Psoas muscle (tissue), 7 donors: ENCODE measurements at regions not wholly inside any gene's neighbourhood (a gene's known extent, or its start where the extent isn't known, plus 50 kb on each side); places are given as distances from the start of the nearest gene placed in this dataset.

Experiments
- ATAC-seq, 4 donors: fragments of 200-7000 bp; cut with Tn5 transposase; one replicate each; pipeline ENCODE4 v1.9.1; 2020; ENCODE audit warnings: moderate library complexity in 3 of 4, mild to moderate bottlenecking in 2 of 4
- DNase-seq, 2 donors: peaks; one replicate each; pipeline ENCODE4 v3.0.0-alpha.2; 2020
- H3K27ac ChIP-seq: fragments of 200-600 bp; one replicate; pipeline ENCODE4 v1.8.0; 2022
- H3K27me3 ChIP-seq, 3 donors: fragments of 200-600 bp in 1 of 3; one replicate each; pipeline versions ENCODE4 v1.6.1 to v1.8.0; 2013 to 2022; ENCODE audit warnings: low read length in 2 of 3, mild to moderate bottlenecking in 2 of 3, moderate library complexity in 1 of 3; ENCODE audit not compliant: insufficient read depth in 3 of 3
- H3K36me3 ChIP-seq, 2 donors: fragments of 200-600 bp in 1 of 2; one replicate each; pipeline versions ENCODE4 v1.6.1 to v1.8.0; 2013 to 2022; ENCODE audit warnings: low read depth in 1 of 2, mild to moderate bottlenecking in 1 of 2, moderate library complexity in 1 of 2; ENCODE audit not compliant: insufficient read depth in 1 of 2
- H3K4me1 ChIP-seq: fragments of 200-600 bp; one replicate; pipeline ENCODE4 v1.8.0; 2022
- H3K4me3 ChIP-seq: fragments of 200-600 bp; one replicate; pipeline ENCODE4 v1.8.0; 2022; ENCODE audit warnings: mild to moderate bottlenecking
- H3K9me3 ChIP-seq: fragments of 200-600 bp; one replicate; pipeline ENCODE4 v1.8.0; 2022
- CTCF ChIP-seq: fragments of 200-600 bp; IDR thresholded peaks from one replicate; pipeline ENCODE4 v1.8.0; 2022; ENCODE audit warnings: antibody characterized with exemption
- WGBS, 3 donors: extraction: QIAGEN DNeasy Blood & Tissue Kit; methylation state at CpG; one replicate each; pipeline versions ENCODE4 v1.1.6 to v1.1.7; 2013; 5-methylcytosine and 5-hydroxymethylcytosine counted together
- intact Hi-C, 2 donors: fragments of 100-400 bp; cut with DNase I; formaldehyde crosslinking; loops; one replicate each; pipeline versions ENCODE4 v1.11.0 to v1.14.2; 2022
- donor health status: healthy with polysubstance abuse.
- donor health status: DM: no; HTN: no; CAD: no; lungs with moderate emphysema.
- donor health status: Bipolar disorder and iron deficiency.
- donor health status: healthy.
- donor health status: DM: yes; HTN: yes; CAD: no.
- donor health status: DM: no; HTN: no; CAD: no.
- donor health status: DM: yes; HTN: yes; CAD: no.

GRCh38 chr2:200189964-200190363 is 116.5 kb upstream of the SPATS2L start:
- 26 to 37% (median 31%) methylated on average over 2 of the region's 2 CpGs for WGBS, 3 donors
- no peak overlapping the region for H3K27ac ChIP-seq
- no peaks in the 10 kb centered on the region for H3K27me3 ChIP-seq
- no peak for TF ChIP-seq CTCF
- ATAC-seq (no peak), DNase-seq (no peak)
- no peaks in the 10 kb centered on the region for H3K36me3 ChIP-seq
- no peak overlapping the region for H3K4me3 ChIP-seq
- H3K9me3 ChIP-seq, result no peaks in the 10 kb centered on the region
- intact Hi-C loops, result no loop called here
- H3K4me1 ChIP-seq, result no peaks in the 10 kb centered on the region

- no peak for ATAC-seq
- H3K27me3 ChIP-seq, result no peaks in the 10 kb centered on the region
- H3K27ac ChIP-seq, result no peak overlapping the region
- intact Hi-C loops, result no loop called here
- 79 to 89% (median 85%) methylated on average over 3 of the region's 3 CpGs for WGBS, 3 donors
- H3K9me3 ChIP-seq, result no peaks in the 10 kb centered on the region
- no peaks in the 10 kb centered on the region for H3K36me3 ChIP-seq
- H3K4me3 ChIP-seq, result no peak overlapping the region
- DNase-seq, result no peak
- H3K4me1 ChIP-seq, result no peaks in the 10 kb centered on the region
- no peak for TF ChIP-seq CTCF
Observed at GRCh38 chr2:200193331-200193730, 113.2 kb upstream of the SPATS2L start.

- no peak for TF ChIP-seq CTCF
- Histone ChIP-seq H3K4me3 (no peak overlapping the region), H3K4me1 (no peaks in the 10 kb centered on the region), H3K9me3 (no peaks in the 10 kb centered on the region), H3K27ac (no peak overlapping the region), H3K36me3 (no peaks in the 10 kb centered on the region), H3K27me3 (no peaks in the 10 kb centered on the region)
- intact Hi-C loops, result no loop called here
- no peak for ATAC-seq
- WGBS, 3 donors, result 89 to 94% (median 92%) methylated on average over 5 of the region's 5 CpGs
- no peak for DNase-seq
Observed at GRCh38 chr2:200193791-200194190, 112.7 kb upstream of the SPATS2L start.

GRCh38 chr2:200194746-200195145 is 111.7 kb upstream of the SPATS2L start:
- DNase-seq (no peak), ATAC-seq (no peak)
- Histone ChIP-seq H3K4me3 (no peak overlapping the region), H3K27me3 (no peaks in the 10 kb centered on the region), H3K9me3 (no peaks in the 10 kb centered on the region), H3K27ac (no peak overlapping the region), H3K36me3 (no peaks in the 10 kb centered on the region), H3K4me1 (no peaks in the 10 kb centered on the region)
- 89 to 93% (median 92%) methylated on average over 4 of the region's 4 CpGs for WGBS, 3 donors
- no peak for TF ChIP-seq CTCF
- intact Hi-C loops, result no loop called here

GRCh38 chr2:200199005-200199404 is 107.5 kb upstream of the SPATS2L start:
- Histone ChIP-seq H3K9me3 (no peaks in the 10 kb centered on the region), H3K27ac (no peak overlapping the region), H3K4me1 (no peaks in the 10 kb centered on the region), H3K27me3 (no peaks in the 10 kb centered on the region), H3K36me3 (no peaks in the 10 kb centered on the region), H3K4me3 (no peak overlapping the region)
- 87 to 98% (median 93%) methylated on average over 2 of the region's 2 CpGs for WGBS, 3 donors
- ATAC-seq (no peak), DNase-seq (no peak)
- no peak for TF ChIP-seq CTCF
- intact Hi-C loops, result no loop called here
